ENCODE measurements at regions not wholly inside any gene's neighbourhood (a gene's known extent, or its start where the extent isn't known, plus 50 kb on each side); places are given as distances from the start of the nearest gene placed in this dataset.
"Not testable (repeated sequence)": the region's sequence is repeated elsewhere in the genome, so short reads cannot be mapped to it uniquely, and the experiment has no call there.

DNA sequence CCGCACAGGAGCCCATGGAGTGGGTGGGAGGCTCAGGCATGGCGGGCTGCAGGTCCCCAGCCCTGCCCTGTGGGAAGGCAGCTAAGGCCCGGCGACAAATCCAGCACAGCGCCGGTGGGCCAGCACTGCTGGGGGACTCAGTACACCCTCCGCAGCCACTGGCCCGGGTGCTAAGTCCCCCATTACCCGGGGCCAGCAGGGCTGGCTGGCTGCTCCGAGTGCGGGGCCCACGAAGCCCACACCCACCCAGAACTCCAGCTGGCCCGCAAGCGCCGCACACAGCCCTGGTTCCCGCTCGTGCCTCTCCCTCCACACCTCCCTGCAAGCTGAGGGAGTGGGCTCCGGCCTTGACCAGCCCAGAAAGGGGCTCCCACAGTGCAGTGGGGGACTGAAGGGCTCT is 610.0 kb upstream of the NRG3 start:
- TF ChIP-seq KDM1A (IDR thresholded peaks at IDR 0.05; ENCODE audit: borderline replicate concordance); MYC (IDR thresholded peaks at IDR 0.05; ENCODE audit: insufficient read depth, insufficient read length, insufficient replicate concordance, low read length, severe bottlenecking); ZNF274 (IDR thresholded peaks at IDR 0.05; ENCODE audit: insufficient read depth, insufficient read length); KAT2A (conservative IDR thresholded peaks at IDR 0.05; ENCODE audit: control insufficient read depth, low read depth, low read length); CTCF (IDR thresholded peaks at IDR 0.05 in 2 of 3, conservative IDR thresholded peaks at IDR 0.05 in 1 of 3; ENCODE audit: control insufficient read depth in 2 of 3, extremely low read depth in 1 of 3, insufficient read depth in 1 of 3, low read depth in 3 of 3, low read length in 3 of 3): not testable (repeated sequence)
